HEK293 (cell line): ENCODE measurements at regions not wholly inside any gene's neighbourhood (a gene's known extent, or its start where the extent isn't known, plus 50 kb on each side); places are given as distances from the start of the nearest gene placed in this dataset.
A peak's percentile ranks its signal among the peaks of the same experiment; 100 is the strongest.

ENCODE experiments used
- CTCF ChIA-PET: fragments of 350-600 bp; formaldehyde crosslinking; extraction: SDS; loops from one replicate; lab custom pipeline; 2021; ENCODE audit warnings: antibody characterized with exemption; lab: Yijun Ruan, JAX
- POLR2A ChIA-PET: fragments of 300-600 bp; formaldehyde crosslinking; extraction: SDS; loops from one replicate; lab custom pipeline; 2020; ENCODE audit warnings: antibody characterized with exemption, inconsistent platforms; lab: Yijun Ruan, JAX
- H3K27ac ChIP-seq: fragments of 200-500 bp; sonication (Bioruptor generic); 2 replicates; pipeline ENCODE4 v1.5.1; 2014; ENCODE audit warnings: low read depth, low read length, control low read depth, inconsistent platforms; ENCODE audit errors: extremely low read depth
- H3K36me3 ChIP-seq, 2 experiments: fragments of 200-500 bp in 1 of 2; sonication (Bioruptor generic) in 1 of 2; 1 replicate in 1 of 2; 2 replicates in 1 of 2; pipeline ENCODE4 v1.5.1; 2014 to 2017; ENCODE audit warnings: inconsistent platforms in 2 of 2, low read length in 2 of 2; ENCODE audit not compliant: control insufficient read depth in 2 of 2, insufficient read depth in 1 of 2
- H3K4me1 ChIP-seq: fragments of 200-500 bp; sonication (Bioruptor generic); 2 replicates; pipeline ENCODE4 v1.5.1; 2014; ENCODE audit warnings: mild to moderate bottlenecking, low read length, inconsistent platforms; ENCODE audit not compliant: control insufficient read depth, insufficient read depth
- H3K4me3 ChIP-seq: 2 replicates; pipeline ENCODE4 v1.5.1; 2011; ENCODE audit warnings: low read depth, mild to moderate bottlenecking, control low read depth, low read length, moderate library complexity
- H3K9me3 ChIP-seq: fragments of 200-500 bp; sonication (Bioruptor generic); 2 replicates; pipeline ENCODE4 v1.5.1; 2014; ENCODE audit warnings: low read depth, low read length, inconsistent platforms; ENCODE audit not compliant: control insufficient read depth, insufficient read depth
- BCL11B ChIP-seq: fragments of 450-650 bp; formaldehyde crosslinking; IDR thresholded peaks from 2 replicates; pipeline ENCODE4 v1.5.1; 2016; ENCODE audit warnings: low read depth, missing biosample characterization, missing genetic modification characterization
- FEZF1 ChIP-seq: fragments of 450-650 bp; formaldehyde crosslinking; IDR thresholded peaks from 2 replicates; pipeline ENCODE4 v1.5.1; 2016; ENCODE audit warnings: missing biosample characterization, missing genetic modification characterization
- GLIS1 ChIP-seq: fragments of 450-650 bp; formaldehyde crosslinking; IDR thresholded peaks from 2 replicates; pipeline ENCODE4 v1.5.1; 2016; ENCODE audit warnings: missing biosample characterization, missing genetic modification characterization
- GLIS2 ChIP-seq: fragments of 450-650 bp; formaldehyde crosslinking; IDR thresholded peaks from 2 replicates; pipeline ENCODE4 v1.5.1; 2016; ENCODE audit warnings: missing biosample characterization, missing genetic modification characterization
- HOXC10 ChIP-seq: sonication (generic); formaldehyde crosslinking; IDR thresholded peaks from 2 replicates; pipeline ENCODE4 v1.8.1; 2023; ENCODE audit warnings: mild to moderate bottlenecking, missing genetic modification reagents
- KLF7 ChIP-seq: fragments of 450-650 bp; formaldehyde crosslinking; IDR thresholded peaks from 2 replicates; pipeline ENCODE4 v1.5.1; 2016; ENCODE audit warnings: missing biosample characterization, missing genetic modification characterization, borderline replicate concordance
- MZF1 ChIP-seq: fragments of 450-650 bp; formaldehyde crosslinking; IDR thresholded peaks from 2 replicates; pipeline ENCODE4 v1.5.1; 2017; ENCODE audit warnings: missing biosample characterization, missing genetic modification characterization, borderline replicate concordance
- ZNF133 ChIP-seq: fragments of 450-650 bp; formaldehyde crosslinking; IDR thresholded peaks from 2 replicates; pipeline ENCODE4 v1.5.1; 2016; ENCODE audit warnings: missing biosample characterization, missing genetic modification characterization
- ZNF138 ChIP-seq: fragments of 450-650 bp; formaldehyde crosslinking; IDR thresholded peaks from 2 replicates; pipeline ENCODE4 v1.5.1; 2016; ENCODE audit warnings: missing biosample characterization, missing genetic modification characterization, borderline replicate concordance
- ZNF169 ChIP-seq: fragments of 450-650 bp; formaldehyde crosslinking; IDR thresholded peaks from 2 replicates; pipeline ENCODE4 v1.5.1; 2016; ENCODE audit warnings: missing biosample characterization, missing genetic modification characterization
- ZNF2 ChIP-seq: fragments of 450-650 bp; formaldehyde crosslinking; IDR thresholded peaks from 2 replicates; pipeline ENCODE4 v1.5.1; 2016; ENCODE audit warnings: missing biosample characterization, missing genetic modification characterization
- ZNF24 ChIP-seq: fragments of 450-650 bp; formaldehyde crosslinking; IDR thresholded peaks from 2 replicates; pipeline ENCODE4 v1.5.1; 2016; ENCODE audit warnings: missing biosample characterization, missing genetic modification characterization
- ZNF248 ChIP-seq: fragments of 450-650 bp; formaldehyde crosslinking; IDR thresholded peaks from 2 replicates; pipeline ENCODE4 v1.5.1; 2017; ENCODE audit warnings: missing biosample characterization, missing genetic modification characterization
- ZNF311 ChIP-seq: fragments of 450-650 bp; formaldehyde crosslinking; IDR thresholded peaks from 2 replicates; pipeline ENCODE4 v1.5.1; 2017; ENCODE audit warnings: missing biosample characterization, missing genetic modification characterization, borderline replicate concordance
- ZNF394 ChIP-seq: fragments of 450-650 bp; formaldehyde crosslinking; IDR thresholded peaks from 2 replicates; pipeline ENCODE4 v1.5.1; 2016; ENCODE audit warnings: missing biosample characterization, missing genetic modification characterization, mild to moderate bottlenecking, moderate library complexity, borderline replicate concordance
- ZNF426 ChIP-seq: fragments of 450-650 bp; formaldehyde crosslinking; IDR thresholded peaks from 2 replicates; pipeline ENCODE4 v1.5.1; 2017; ENCODE audit warnings: missing biosample characterization, missing genetic modification characterization, mild to moderate bottlenecking, inconsistent platforms, moderate library complexity
- ZNF433 ChIP-seq: fragments of 450-650 bp; formaldehyde crosslinking; IDR thresholded peaks from 2 replicates; pipeline ENCODE4 v1.5.1; 2016; ENCODE audit warnings: missing biosample characterization, missing genetic modification characterization, low read depth
- ZNF514 ChIP-seq: fragments of 450-650 bp; formaldehyde crosslinking; IDR thresholded peaks from 2 replicates; pipeline ENCODE4 v1.5.1; 2016; ENCODE audit warnings: missing biosample characterization, missing genetic modification characterization
- ZNF529 ChIP-seq: fragments of 450-650 bp; formaldehyde crosslinking; IDR thresholded peaks from 2 replicates; pipeline ENCODE4 v1.5.1; 2017; ENCODE audit warnings: missing genetic modification characterization, missing biosample characterization; ENCODE audit not compliant: insufficient replicate concordance
- ZNF544 ChIP-seq: fragments of 450-650 bp; formaldehyde crosslinking; IDR thresholded peaks from 2 replicates; pipeline ENCODE4 v1.5.0; 2017; ENCODE audit warnings: missing biosample characterization, missing genetic modification characterization
- ZNF658 ChIP-seq: fragments of 450-650 bp; formaldehyde crosslinking; IDR thresholded peaks from 2 replicates; pipeline ENCODE4; 2016; ENCODE audit warnings: missing biosample characterization, missing genetic modification characterization
- ZNF670 ChIP-seq: fragments of 450-650 bp; formaldehyde crosslinking; IDR thresholded peaks from 2 replicates; pipeline ENCODE4 v1.5.1; 2016; ENCODE audit warnings: missing biosample characterization, missing genetic modification characterization, low read depth
- ZNF792 ChIP-seq: fragments of 450-650 bp; formaldehyde crosslinking; IDR thresholded peaks from 2 replicates; pipeline ENCODE4 v1.5.1; 2016; ENCODE audit warnings: missing biosample characterization, missing genetic modification characterization
- ZNF837 ChIP-seq: fragments of 450-650 bp; formaldehyde crosslinking; IDR thresholded peaks from 2 replicates; pipeline ENCODE4 v1.5.1; 2016; ENCODE audit warnings: missing biosample characterization, missing genetic modification characterization
- ZXDB ChIP-seq: fragments of 450-650 bp; formaldehyde crosslinking; IDR thresholded peaks from 2 replicates; pipeline ENCODE4 v1.5.1; 2016; ENCODE audit warnings: missing biosample characterization, missing genetic modification characterization
- TF ChIP-seq, protein P1 (sequence below): fragments of 450-650 bp; formaldehyde crosslinking; IDR thresholded peaks from 2 replicates; pipeline ENCODE4 v1.5.1; 2016; ENCODE audit warnings: missing biosample characterization, missing genetic modification characterization, low read depth
- TF ChIP-seq, protein P2 (sequence below): fragments of 450-650 bp; formaldehyde crosslinking; IDR thresholded peaks from 2 replicates; pipeline ENCODE4 v1.5.1; 2016; ENCODE audit warnings: missing biosample characterization, missing genetic modification characterization
- TF ChIP-seq, protein P3 (sequence below): fragments of 450-650 bp; formaldehyde crosslinking; IDR thresholded peaks from 2 replicates; pipeline ENCODE4 v1.5.1; 2016; ENCODE audit warnings: missing biosample characterization, missing genetic modification characterization
- TF ChIP-seq, protein P4 (sequence below): fragments of 450-650 bp; formaldehyde crosslinking; IDR thresholded peaks from 2 replicates; pipeline ENCODE4; 2016; ENCODE audit warnings: missing biosample characterization, missing genetic modification characterization

DNA sequence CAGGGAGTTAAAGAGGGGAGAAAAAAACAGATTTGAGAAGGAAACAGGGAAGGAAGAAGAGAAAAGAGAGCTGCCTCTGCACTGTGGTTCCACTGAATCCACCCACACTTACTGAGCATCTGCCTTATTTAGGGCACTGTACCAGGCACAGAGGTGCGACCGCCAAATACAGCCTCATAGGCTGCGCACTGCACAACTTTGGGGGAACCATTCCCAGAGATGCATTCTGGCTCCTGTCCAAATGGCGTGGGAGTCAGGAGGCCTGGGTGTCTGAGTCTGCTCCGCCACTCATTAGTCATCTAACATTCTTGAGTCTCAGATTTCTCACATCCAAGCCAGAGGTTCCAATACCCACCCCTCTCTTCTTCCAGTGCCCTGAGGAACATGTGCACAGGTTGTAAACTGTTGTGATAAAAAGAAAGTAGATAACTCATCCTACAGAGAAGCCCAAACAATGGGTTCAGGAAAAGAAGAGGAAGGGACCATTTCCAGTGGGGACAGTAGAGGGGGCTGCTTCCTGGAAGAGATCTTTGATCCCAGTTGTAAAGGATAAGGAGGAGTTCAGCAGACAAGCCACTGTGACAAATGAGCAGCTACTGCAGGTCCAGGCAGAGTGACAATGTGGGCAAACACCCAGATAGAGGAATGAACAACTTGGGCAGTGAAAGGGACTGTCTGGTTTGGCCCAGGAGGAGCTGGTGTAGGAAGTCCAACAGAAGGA is 254.6 kb downstream of the UACA start (continued):
- TF ChIP-seq, protein P1, sequence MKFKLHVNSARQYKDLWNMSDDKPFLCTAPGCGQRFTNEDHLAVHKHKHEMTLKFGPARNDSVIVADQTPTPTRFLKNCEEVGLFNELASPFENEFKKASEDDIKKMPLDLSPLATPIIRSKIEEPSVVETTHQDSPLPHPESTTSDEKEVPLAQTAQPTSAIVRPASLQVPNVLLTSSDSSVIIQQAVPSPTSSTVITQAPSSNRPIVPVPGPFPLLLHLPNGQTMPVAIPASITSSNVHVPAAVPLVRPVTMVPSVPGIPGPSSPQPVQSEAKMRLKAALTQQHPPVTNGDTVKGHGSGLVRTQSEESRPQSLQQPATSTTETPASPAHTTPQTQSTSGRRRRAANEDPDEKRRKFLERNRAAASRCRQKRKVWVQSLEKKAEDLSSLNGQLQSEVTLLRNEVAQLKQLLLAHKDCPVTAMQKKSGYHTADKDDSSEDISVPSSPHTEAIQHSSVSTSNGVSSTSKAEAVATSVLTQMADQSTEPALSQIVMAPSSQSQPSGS: no peak
- TF ChIP-seq HOXC10 (CRISPR knock-in tag): no peak
- TF ChIP-seq, protein P2, sequence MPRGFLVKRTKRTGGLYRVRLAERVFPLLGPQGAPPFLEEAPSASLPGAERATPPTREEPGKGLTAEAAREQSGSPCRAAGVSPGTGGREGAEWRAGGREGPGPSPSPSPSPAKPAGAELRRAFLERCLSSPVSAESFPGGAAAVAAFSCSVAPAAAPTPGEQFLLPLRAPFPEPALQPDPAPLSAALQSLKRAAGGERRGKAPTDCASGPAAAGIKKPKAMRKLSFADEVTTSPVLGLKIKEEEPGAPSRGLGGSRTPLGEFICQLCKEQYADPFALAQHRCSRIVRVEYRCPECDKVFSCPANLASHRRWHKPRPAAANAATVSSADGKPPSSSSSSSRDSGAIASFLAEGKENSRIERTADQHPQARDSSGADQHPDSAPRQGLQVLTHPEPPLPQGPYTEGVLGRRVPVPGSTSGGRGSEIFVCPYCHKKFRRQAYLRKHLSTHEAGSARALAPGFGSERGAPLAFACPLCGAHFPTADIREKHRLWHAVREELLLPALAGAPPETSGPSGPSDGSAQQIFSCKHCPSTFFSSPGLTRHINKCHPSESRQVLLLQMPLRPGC: peak; percentile 93
- peak; percentile 32; the same call in 1 of the 2 replicates for TF ChIP-seq GLIS1 (tag by site-specific recombination)
- no peak for TF ChIP-seq ZNF837 (tag by site-specific recombination)
- no peak for TF ChIP-seq MZF1 (tag by site-specific recombination)
- TF ChIP-seq ZNF658 (tag by site-specific recombination): no peak
- TF ChIP-seq ZNF133: no peak
- TF ChIP-seq ZNF433 (tag by site-specific recombination): no peak
- TF ChIP-seq ZNF138 (tag by site-specific recombination): no peak
- TF ChIP-seq ZNF2 (tag by site-specific recombination): peak; percentile 47; the same call in 1 of the 2 replicates
- no peak for TF ChIP-seq ZNF514 (tag by site-specific recombination)
- TF ChIP-seq FEZF1: peak; percentile 83
- peak; percentile 57; the same call in 1 of the 2 replicates for TF ChIP-seq ZNF394 (tag by site-specific recombination)
- TF ChIP-seq ZNF792: no peak
- TF ChIP-seq GLIS2 (tag by site-specific recombination): no peak; the same call in 1 of the 2 replicates

DNA sequence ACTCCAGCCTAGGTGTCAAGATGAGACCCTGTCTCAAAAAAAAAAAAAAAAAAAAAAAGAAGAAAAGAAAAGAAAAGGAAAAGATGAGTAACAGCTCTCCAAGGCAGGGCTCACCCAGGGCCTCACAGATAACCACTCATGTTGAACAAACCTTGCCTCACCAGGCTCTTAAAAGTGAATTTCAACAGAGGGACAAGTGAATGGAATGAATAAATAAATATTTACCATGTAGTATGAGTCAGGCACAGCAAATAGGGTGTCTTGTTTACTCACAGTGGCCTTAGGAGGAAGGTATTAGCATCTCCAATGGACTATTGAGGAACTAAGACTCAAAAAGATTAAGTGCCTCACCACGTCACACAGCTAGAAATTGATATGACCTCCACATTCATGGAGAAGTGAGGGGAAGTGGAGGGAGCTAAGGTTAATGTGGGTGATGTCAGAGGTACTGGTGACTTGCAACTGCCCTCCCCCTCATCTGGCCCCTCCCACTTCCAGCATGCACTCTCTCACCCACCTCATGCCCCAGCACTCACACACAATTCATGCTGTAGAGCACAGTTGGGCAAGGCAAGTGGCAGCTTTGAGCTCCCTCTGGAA is 255.5 kb downstream of the UACA start:
- no peak overlapping the region for H3K4me3 ChIP-seq
- H3K36me3 ChIP-seq: no peaks in the 10 kb centered on the region
- H3K27ac ChIP-seq: peak overlapping the region; percentile 78; the same call in 1 of the 2 replicates
- POLR2A ChIA-PET: interaction anchor here (0.6 to 5.8 kb wide), 17 partner anchors 12 to 1049 kb away, joined by 3 to 43 read pairs (median 3); partner anchors contain the start of gene TLE3
- no peaks in the 10 kb centered on the region for H3K9me3 ChIP-seq
- CTCF ChIA-PET: interaction anchor here (0.6 to 18.0 kb wide), 15 partner anchors 8 to 413 kb away, joined by 3 to 181 read pairs (median 4); no protein-coding TSS in a partner anchor
- H3K4me1 ChIP-seq: peaks cover 54% of the 10 kb centered on the region
- no peak for TF ChIP-seq ZNF169
- TF ChIP-seq, protein P3, sequence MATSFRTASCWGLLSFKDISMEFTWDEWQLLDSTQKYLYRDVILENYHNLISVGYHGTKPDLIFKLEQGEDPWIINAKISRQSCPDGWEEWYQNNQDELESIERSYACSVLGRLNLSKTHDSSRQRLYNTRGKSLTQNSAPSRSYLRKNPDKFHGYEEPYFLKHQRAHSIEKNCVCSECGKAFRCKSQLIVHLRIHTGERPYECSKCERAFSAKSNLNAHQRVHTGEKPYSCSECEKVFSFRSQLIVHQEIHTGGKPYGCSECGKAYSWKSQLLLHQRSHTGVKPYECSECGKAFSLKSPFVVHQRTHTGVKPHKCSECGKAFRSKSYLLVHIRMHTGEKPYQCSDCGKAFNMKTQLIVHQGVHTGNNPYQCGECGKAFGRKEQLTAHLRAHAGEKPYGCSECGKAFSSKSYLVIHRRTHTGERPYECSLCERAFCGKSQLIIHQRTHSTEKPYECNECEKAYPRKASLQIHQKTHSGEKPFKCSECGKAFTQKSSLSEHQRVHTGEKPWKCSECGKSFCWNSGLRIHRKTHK (tag by site-specific recombination): no peak
- TF ChIP-seq GLIS2 (tag by site-specific recombination): peak; percentile 24; the same call in 1 of the 2 replicates
- no peak for TF ChIP-seq BCL11B
- TF ChIP-seq, protein P4, sequence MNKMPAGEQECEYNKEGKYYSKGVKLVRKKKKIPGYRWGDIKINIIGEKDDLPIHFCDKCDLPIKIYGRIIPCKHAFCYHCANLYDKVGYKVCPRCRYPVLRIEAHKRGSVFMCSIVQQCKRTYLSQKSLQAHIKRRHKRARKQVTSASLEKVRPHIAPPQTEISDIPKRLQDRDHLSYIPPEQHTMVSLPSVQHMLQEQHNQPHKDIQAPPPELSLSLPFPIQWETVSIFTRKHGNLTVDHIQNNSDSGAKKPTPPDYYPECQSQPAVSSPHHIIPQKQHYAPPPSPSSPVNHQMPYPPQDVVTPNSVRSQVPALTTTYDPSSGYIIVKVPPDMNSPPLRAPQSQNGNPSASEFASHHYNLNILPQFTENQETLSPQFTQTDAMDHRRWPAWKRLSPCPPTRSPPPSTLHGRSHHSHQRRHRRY (tag by site-specific recombination): no peak
- TF ChIP-seq ZXDB (tag by site-specific recombination): peak; percentile 61
- TF ChIP-seq ZNF24 (tag by site-specific recombination): peak; percentile 96; the same call in 1 of the 2 replicates
- TF ChIP-seq ZNF544 (tag by site-specific recombination): no peak
- no peak for TF ChIP-seq ZNF248 (tag by site-specific recombination)
- TF ChIP-seq KLF7 (tag by site-specific recombination): no peak
- no peak for TF ChIP-seq ZNF426
- TF ChIP-seq ZNF670 (tag by site-specific recombination): no peak
- TF ChIP-seq ZNF311: no peak
- no peak for TF ChIP-seq ZNF529
